ENCODE measurements at regions not wholly inside any gene's neighbourhood (a gene's known extent, or its start where the extent isn't known, plus 50 kb on each side); places are given as distances from the start of the nearest gene placed in this dataset.
"Not testable (repeated sequence)": the region's sequence is repeated elsewhere in the genome, so short reads cannot be mapped to it uniquely, and the experiment has no call there.

DNA sequence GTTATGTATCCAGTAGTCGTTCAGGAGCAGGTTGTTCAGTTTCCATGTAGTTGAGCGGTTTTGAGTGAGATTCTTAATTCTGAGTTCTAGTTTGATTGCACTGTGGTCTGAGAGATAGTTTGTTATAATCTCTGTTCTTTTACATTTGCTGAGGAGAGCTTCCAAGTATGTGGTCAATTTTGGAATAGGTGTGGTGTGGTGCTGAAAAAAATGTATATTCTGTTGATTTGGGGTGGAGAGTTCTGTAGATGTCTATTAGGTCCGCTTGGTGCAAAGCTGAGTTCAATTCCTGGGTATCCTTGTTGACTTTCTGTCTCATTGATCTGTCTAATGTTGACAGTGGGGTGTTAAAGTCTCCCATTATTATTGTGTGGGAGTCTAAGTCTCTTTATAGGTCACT, 68.6 kb upstream of the IZUMO1R start:
- DNase-seq: not testable (repeated sequence)

- peak in 1 of 2 experiments; percentile 3 for DNase-seq
Observed at GRCh38 chr11:94236416-94236815, 68.0 kb upstream of the IZUMO1R start.

DNA sequence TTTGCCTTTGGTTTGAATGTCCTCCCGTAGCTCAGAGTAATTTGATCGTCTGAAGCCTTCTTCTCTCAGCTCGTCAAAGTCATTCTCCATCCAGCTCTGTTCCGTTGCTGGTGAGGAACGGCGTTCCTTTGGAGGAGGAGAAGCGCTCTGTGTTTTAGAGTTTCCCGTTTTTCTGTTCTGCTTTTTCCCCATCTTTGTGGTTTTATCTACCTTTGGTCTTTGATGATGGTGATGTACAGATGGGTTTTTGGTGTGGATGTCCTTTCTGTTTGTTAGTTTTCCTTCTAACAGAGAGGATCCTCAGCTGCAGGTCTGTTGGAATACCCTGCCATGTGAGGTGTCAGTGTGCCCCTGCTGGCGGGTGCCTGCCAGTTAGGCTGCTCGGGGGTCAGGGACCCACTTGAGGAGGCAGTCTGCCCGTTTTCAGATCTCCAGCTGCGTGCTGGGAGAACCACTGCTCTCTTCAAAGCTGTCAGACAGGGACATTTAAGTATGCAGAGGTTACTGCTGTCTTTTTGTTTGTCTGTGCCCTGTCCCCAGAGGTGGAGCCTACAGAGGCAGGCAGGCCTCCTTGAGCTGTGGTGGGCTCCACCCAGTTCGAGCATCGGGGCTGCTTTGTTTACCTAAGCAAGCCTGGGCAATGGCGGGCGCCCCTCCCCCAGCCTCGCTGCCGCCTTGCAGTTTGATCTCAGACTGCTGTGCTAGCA, 66.8 kb upstream of the IZUMO1R start:
- peak; percentile 6 to 20 for DNase-seq

- DNase-seq: peak; percentile 12 to 43
Observed at GRCh38 chr11:94238154-94238735, 66.1 kb upstream of the IZUMO1R start.

- not testable (repeated sequence) for DNase-seq
Observed at GRCh38 chr11:94238774-94239173, 65.6 kb upstream of the IZUMO1R start.

DNA sequence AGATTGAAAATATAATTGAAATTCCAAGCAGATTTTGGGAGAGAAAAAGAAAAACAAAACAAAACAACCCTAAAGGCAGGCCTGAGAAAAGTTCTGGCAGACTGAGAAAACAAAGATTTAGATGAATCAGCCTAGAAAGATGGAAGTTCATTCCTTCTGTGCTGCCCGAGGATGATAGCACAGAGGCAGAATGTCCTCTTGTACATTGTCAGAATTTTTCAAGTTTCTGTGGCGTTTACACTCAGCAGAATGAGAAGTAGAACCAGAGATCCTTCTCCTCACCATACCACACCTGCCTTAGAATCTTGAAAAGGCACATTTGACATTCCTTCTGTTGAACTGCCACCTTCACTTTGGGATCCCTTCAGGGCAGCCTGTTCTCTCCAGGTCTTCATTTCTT, 62.5 kb upstream of the IZUMO1R start:
- no peak for DNase-seq

DNA sequence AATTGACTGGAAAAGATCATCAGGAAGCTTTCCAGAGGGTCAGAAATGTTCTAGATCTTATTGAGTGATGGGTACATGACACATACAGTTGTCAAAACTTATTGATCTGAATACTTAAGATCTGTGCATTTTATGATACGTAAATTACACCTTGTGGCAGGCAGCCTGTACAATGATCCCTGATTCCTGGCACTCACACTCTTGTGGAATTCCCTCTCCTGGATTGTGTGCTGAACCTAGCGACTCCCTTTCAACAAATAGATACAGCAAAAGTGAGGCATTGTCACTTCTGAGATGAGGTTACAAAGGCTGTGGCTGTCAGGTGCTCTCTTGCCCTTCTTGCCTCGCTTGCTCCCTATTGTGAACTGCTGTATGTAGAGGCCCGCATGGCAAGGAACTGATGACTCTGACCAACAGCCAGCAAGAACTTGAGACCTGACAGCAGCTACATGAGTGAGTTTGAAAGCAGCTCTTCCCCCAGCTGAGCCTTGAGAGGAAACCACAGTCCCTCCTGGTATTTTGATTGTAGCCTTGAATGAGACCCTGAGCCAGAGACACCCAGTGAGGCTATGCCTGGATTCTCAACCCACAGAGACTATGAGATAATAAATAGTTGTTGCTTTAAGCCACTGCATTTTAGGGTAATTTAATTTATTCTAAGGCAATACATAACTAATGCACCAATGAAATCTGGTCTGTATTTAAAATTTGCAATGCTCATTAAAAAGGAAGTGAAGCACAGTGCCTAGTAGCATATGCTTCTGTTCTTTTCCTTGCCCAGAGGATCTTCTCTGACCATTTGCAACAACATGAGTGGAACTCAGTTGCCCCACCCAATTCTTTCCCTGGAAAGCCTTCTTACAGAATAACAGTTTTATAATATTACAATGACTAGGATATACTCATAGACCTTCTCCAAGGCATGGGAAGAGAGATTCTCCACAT, 60.5 kb upstream of the IZUMO1R start:
- DNase-seq: no peak

DNA sequence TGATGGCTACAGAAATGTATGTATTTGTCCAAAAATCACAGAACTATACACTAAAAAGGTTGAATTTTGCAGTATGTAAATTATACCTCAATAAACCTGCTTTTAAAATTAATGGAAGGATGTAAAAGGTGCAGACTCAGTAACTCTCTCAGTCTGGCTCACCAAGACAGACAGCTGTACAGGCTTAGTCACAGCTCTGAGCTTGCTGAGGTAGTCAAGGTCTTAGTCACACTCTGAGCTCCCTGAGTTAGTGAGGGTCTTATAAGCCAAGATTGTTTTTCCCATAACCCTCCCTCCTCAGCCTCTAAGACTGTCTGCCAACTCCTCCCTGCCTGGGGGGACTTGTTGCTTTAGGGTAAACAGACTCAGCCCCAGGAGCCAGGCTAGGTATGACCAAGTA, 59.3 kb upstream of the IZUMO1R start:
- DNase-seq: no peak

GRCh38 chr11:94248301-94248700, 56.1 kb upstream of the IZUMO1R start:
- DNase-seq: not testable (repeated sequence)

GRCh38 chr11:94254214-94254613, 50.2 kb upstream of the IZUMO1R start:
- no peak for DNase-seq

Data from stimulated activated CD4-positive, alpha-beta T cell treated with anti-CD3 and anti-CD28 coated beads, Interleukin-4, amount 100 ng/mL, for 4 hours (primary cell).